ENCODE measurements at regions not wholly inside any gene's neighbourhood (a gene's known extent, or its start where the extent isn't known, plus 50 kb on each side); places are given as distances from the start of the nearest gene placed in this dataset.

- Histone ChIP-seq H3K36me3 (replicated peaks in 1 of 2; ENCODE audit: control insufficient read depth in 1 of 2, insufficient read depth in 2 of 2, low read length in 1 of 2) (no peaks in the 10 kb centered on the region), H3K27ac (ENCODE audit: low read depth in 2 of 2, low read length in 1 of 2) (no peak overlapping the region), H3K9me2 (no peaks in the 10 kb centered on the region), H3K27me3 (ENCODE audit: insufficient read depth) (no peaks in the 10 kb centered on the region), H4K20me1 (ENCODE audit: insufficient read depth) (no peaks in the 10 kb centered on the region), H3K79me2 (ENCODE audit: insufficient read depth) (no peaks in the 10 kb centered on the region), H3K4me2 (no peak overlapping the region), H3K9me3 (no peaks in the 10 kb centered on the region), H3F3A (replicated peaks; ENCODE audit: insufficient read depth) (no peaks in the 10 kb centered on the region), H3K9ac (no peak overlapping the region), H3K4me3 (ENCODE audit: low read depth in 2 of 2, low read length in 1 of 2) (no peak overlapping the region), H3K4me1 (ENCODE audit: control insufficient read depth in 1 of 2, insufficient read depth in 2 of 2, low read depth in 1 of 2, low read length in 1 of 2) (no peaks in the 10 kb centered on the region), H2AFZ (ENCODE audit: low read depth) (no peak overlapping the region)
- ChIA-PET POLR2A (no interaction called here), CTCF (interaction anchor here (2.5 kb wide), 1 partner anchor 33 kb away, joined by 6 read pairs; no protein-coding TSS in a partner anchor)
- peak; percentile 62 for DNase-seq
- 85% methylated on average over 10 of the region's 10 CpGs for WGBS (ENCODE audit: low lambda C conversion rate)
- TF ChIP-seq EP300 (IDR thresholded peaks at IDR 0.05; ENCODE audit: borderline replicate concordance in 1 of 2, low read depth in 1 of 2, low read length in 1 of 2) (no peak), CTCF (IDR thresholded peaks at IDR 0.05) (peak; percentile 22; the same call in 1 of the 2 replicates)
Measured at GRCh38 chr19:14315433-14315832, 65.8 kb upstream of the ADGRE5 start.

GRCh38 chr19:14310055-14310454, 71.2 kb upstream of the ADGRE5 start:
- TF ChIP-seq RAD21 (IDR thresholded peaks at IDR 0.05; ENCODE audit: low read length) (no peak), USF1 (IDR thresholded peaks at IDR 0.05; ENCODE audit: borderline replicate concordance, low read depth) (no peak), CHD2 (IDR thresholded peaks at IDR 0.05; ENCODE audit: low read length, partially characterized antibody) (no peak), FOXJ3 (CRISPR knock-in tag; IDR thresholded peaks at IDR 0.05) (no peak), CTCF (IDR thresholded peaks at IDR 0.05) (no peak), RXRA (IDR thresholded peaks at IDR 0.05; ENCODE audit: borderline replicate concordance, low read depth) (no peak), JUND (IDR thresholded peaks at IDR 0.05) (no peak), EP300 (IDR thresholded peaks at IDR 0.05; ENCODE audit: borderline replicate concordance in 1 of 2, low read depth in 1 of 2, low read length in 1 of 2) (no peak), TCF12 (IDR thresholded peaks at IDR 0.05) (no peak), FOSL2 (IDR thresholded peaks at IDR 0.05; ENCODE audit: borderline replicate concordance, low read depth) (no peak), USF2 (IDR thresholded peaks at IDR 0.05; ENCODE audit: borderline replicate concordance, low read depth, low read length) (no peak)
- Histone ChIP-seq H3K9me2 (no peaks in the 10 kb centered on the region), H3K9me3 (no peaks in the 10 kb centered on the region), H3K27me3 (ENCODE audit: insufficient read depth) (no peaks in the 10 kb centered on the region; the same call in 1 of the 2 replicates), H3K4me1 (ENCODE audit: control insufficient read depth in 1 of 2, insufficient read depth in 2 of 2, low read depth in 1 of 2, low read length in 1 of 2) (no peaks in the 10 kb centered on the region), H2AFZ (ENCODE audit: low read depth) (no peak overlapping the region), H3K9ac (no peak overlapping the region), H3K27ac (ENCODE audit: low read depth in 2 of 2, low read length in 1 of 2) (no peak overlapping the region), H3K79me2 (ENCODE audit: insufficient read depth) (no peaks in the 10 kb centered on the region), H3F3A (replicated peaks; ENCODE audit: insufficient read depth) (no peaks in the 10 kb centered on the region), H3K4me2 (no peak overlapping the region), H3K36me3 (replicated peaks in 1 of 2; ENCODE audit: control insufficient read depth in 1 of 2, insufficient read depth in 2 of 2, low read length in 1 of 2) (no peaks in the 10 kb centered on the region), H4K20me1 (ENCODE audit: insufficient read depth) (no peaks in the 10 kb centered on the region), H3K4me3 (ENCODE audit: low read depth in 2 of 2, low read length in 1 of 2) (no peak overlapping the region)
- POLR2A ChIA-PET = interaction anchor here (0.5 kb wide), 1 partner anchor 9 kb away, joined by 3 read pairs; no protein-coding TSS in a partner anchor
- CTCF ChIA-PET = interaction anchor here (1.3 kb wide), 1 partner anchor 38 kb away, joined by 4 read pairs; no protein-coding TSS in a partner anchor
- 83% methylated on average over 5 of the region's 5 CpGs for WGBS (ENCODE audit: low lambda C conversion rate)
- DNase-seq = no peak

Measured in SK-N-SH (cell line).